NCI-H1694 (cell line): ENCODE measurements at regions not wholly inside any gene's neighbourhood (a gene's known extent, or its start where the extent isn't known, plus 50 kb on each side); places are given as distances from the start of the nearest gene placed in this dataset.

Experiments used
- DNase-seq: peaks from one replicate; lab custom pipeline; 2025; lab: John Stamatoyannopoulos, UW

DNA sequence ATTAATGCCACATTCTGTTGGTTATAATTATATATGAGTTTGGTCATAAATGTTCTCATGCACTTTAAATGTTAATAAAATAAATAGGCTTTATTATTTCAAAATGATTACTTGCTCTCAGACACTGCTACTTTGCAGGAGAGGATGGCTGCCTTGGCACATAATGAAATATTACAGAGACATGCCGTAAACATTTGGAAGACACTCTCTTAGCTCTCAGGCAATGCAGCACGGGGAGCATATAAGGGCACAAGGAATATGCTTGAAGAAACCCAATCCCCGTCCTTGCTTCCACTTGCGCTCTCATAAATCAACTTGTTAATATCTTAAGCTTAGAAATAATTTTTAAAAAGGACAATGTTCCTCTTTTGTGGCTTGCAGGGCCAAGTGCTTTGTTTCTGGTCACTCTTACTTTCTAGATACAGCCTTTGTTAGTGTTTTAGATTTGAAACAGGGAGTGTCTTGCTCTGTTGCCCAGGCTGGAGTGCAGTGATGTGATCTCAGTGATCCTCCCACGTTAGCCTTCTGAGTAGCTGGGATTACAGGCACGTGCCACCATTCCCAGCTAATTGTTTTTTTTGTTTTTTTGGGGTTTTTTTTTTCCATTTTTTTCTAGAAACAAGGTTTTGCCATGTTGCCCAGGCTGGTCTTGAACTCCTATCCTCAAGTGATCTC, 445.0 kb downstream of the SPRY1 start:
- DNase-seq: no peak

- DNase-seq: no peak
Observed at GRCh38 chr4:123843137-123843536, 446.5 kb downstream of the SPRY1 start.

DNA sequence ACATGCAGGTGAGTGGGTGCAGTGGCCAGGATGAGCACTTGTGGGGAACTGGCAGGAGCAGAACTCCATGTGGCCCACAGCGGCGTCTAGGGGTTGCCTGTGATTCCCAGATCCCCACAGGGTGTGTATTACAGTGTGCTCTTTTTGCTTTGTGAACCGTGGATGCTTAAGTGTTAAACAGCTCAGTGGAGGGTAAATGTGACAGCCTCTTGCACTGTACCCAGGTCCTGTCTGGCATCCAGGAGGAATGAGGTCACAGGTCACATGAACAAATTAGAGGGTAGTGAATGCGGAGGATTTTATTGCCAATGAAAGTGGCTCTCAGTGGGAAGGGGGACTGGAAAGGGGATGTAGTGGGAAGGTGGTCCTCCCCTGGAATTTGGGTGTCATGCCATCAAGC, 447.8 kb downstream of the SPRY1 start:
- no peak for DNase-seq

GRCh38 chr4:123846092-123846491, 449.5 kb downstream of the SPRY1 start:
- no peak for DNase-seq

DNA sequence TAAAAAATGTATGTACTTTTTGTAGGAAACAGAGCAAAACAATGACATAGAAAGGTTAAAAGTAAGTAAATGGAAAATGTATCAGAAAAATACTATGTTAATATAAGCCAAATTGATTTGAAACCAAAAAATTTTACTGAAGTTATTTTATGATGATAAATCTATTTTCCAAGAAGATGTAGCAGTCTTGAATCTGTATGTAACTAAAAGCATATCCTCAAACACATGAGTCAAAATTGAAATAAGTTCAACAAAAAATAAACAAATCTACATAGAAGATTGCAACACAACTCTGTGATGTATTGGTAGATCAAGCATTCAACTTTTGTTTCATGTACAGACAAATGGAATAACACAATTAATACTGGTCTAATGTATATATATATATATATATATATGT, 450.0 kb downstream of the SPRY1 start:
- DNase-seq: no peak

- DNase-seq: no peak
Observed at GRCh38 chr4:123848606-123849005, 452.0 kb downstream of the SPRY1 start.

- no peak for DNase-seq
Observed at GRCh38 chr4:123849495-123849894, 452.9 kb downstream of the SPRY1 start.

- DNase-seq: no peak
Observed at GRCh38 chr4:123851521-123851920, 454.9 kb downstream of the SPRY1 start.

DNA sequence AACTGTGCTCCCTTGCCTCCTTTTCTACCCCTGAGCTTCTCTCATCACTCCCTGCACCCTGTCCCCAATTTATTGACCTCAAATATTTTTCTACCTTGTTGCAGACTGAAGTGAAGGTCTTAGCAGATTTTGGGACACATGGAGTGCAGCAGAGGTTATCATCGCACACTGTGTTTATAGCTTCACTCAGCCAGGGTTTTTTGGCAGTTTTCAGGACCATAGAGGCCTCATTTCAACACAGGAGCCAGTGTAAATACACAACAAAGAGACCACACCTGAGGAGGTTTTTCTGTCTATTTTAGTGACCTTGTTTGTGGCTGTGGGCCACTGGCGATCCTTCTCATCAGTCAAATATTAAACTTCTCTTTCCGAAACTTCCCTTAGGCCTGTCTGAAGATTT, 457.1 kb downstream of the SPRY1 start:
- DNase-seq: no peak

DNA sequence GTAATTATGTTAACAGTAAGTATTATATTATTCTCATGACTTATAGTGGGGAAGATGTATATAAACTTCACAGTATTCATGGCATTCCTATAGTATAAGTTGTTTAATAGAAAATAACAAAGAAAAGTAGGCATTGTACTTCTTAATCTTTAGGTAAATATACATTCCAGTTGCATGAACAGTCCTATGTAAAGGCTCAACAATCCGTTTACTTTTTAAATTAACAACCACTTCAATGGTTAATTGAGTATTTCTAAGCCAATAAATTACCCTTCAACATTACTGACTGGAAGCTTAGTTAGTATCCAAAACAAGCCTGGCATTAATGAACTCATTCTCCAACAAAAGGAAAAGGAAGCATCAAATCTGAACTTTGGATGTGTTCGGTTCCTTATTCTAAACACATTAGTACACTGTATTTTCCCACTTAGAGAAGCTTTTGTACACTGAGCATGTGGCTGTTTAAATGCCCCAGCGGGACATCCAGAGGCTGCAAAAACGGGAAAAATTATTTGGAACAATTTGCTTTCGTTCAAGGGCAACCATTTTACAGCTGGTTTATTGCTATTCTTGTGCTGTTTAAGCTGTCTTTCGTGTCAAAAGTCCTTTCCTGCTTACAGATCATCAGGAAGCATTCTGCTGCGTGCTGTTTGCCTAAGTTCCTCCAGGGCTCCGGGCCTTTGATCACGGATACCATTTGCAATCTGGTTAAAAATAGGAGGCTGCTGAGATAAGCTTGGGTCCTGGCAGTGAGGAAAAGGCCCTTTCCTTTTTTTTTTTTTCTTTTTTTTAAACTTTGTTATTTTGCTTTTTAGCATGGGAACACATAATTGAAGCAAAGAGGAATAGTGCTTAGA, 460.3 kb downstream of the SPRY1 start:
- no peak for DNase-seq

DNA sequence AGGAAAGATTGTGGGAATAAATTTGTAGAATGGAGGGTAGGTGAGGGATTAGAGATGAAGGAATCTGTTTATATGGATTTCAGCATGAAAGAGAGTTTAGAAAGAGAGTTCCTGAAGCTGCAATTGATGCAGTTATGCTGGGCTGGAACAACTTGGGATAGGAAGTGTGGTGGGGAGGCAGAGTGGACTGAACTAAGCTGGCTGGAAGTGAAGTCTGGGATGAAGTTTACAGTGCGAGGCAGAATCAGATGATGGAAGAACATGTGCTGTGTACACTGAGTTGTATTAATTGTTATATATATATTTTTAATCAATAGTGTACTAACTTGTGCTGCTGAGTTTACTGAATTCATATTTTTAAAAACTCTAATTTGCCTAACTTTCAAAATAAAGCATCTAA, 461.9 kb downstream of the SPRY1 start:
- DNase-seq: no peak

DNA sequence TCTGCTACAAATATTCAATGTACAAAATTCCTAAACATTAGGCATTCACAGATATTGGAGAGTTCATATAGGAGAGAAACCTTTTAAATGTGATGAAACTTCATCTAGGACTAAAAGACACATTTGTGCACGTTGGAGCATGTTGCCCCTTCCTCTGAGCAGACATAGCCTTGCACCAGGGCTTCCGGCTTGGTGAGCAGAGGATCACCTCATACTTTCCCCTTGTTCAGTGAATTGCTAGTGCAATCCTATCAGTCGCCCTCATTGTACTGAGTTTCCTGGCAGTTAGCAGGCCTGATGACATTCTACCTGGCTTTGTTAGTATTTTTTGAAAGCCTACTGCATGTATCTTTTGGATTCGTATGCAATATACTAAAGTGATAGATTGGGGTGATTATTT, 466.2 kb downstream of the SPRY1 start:
- no peak for DNase-seq

DNA sequence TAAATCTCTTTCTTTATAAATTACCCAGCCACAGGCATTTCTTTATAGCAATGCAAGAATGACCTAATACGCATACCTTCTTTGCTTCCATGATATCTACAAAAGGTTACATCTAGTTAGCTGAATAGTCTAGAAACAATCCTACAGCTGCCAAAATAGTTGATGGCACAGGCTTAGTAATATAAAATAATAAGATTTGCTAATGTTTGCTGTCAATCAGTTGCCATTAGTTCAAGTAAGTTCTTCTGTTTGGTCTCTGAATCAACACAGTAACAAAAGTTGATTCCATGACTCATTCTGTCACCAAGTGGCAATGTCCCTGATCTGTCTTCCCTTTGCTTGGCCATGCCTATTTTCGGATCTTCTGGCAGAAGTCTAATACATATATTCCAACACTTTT, 470.2 kb downstream of the SPRY1 start:
- no peak for DNase-seq

DNA sequence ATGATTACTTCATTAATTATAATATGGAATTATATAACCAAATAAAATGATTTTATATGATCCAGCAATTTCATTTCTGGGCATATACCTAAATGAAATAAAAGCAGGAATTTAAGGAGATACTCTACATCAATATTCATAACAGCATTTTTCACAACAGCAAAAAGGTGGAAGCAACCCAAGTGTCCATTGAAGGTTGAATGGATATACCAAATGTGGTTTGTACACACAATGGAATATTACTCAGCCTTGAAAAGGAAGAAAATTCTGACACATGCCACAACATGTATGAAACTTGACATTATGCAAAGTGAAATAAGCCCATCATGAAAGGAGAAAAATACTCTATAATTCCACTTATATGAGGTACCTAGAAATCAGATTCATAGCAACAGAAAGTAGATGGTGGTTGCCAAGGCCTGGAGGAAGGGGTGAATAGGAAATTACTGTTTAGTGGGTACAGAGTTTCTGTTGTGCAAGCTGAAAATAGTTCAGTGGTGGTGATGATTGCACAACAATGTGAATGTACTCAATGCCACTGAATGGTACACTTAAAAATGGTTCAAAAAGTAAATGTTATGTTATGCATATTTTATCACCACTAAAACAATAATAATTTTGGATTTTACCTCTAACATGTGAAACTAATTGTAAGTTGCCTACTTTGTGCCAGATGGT, 471.5 kb downstream of the SPRY1 start:
- DNase-seq: no peak

DNA sequence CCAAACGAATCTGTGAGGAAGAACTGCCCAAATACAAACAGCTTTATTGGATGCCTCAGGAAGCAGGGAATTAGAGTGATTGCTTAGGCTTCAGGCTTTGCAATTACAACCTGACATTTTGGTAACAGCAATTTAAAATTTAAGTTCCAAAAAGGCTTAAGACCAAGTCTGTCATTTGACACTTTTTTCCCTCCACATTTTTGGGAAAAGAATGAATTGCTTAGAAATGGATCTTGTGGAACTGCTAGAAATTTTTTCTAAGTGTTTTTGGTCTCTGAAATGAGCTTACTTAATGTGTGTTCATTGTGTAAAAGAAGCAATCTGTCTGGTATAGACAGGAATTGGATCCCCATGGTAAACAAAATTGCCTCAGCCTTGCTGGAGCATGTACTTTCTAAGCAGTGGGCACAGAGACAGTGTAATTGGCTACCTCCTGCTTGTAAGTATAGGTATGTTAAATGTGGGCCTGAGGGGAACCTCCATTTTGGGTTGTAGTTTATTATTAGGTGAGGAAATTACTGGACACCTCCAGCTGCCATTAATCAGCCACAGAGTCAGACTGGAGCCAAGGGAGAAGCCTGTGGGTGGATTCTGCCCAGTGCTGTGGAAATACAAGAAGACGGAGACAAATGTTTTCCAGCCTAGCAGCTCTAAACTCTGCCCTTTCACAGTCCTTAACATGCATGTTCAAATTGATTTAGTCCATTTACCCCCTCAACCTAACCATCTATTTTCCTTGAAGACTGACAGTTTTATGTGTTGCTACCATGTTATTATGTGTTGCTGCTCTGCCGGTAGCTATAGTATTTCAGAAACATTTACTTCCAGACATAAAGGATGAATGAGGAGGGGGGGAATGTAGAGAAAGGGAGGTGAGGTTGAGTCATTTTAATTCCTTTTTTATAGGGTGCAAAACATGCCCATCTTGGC, 473.0 kb downstream of the SPRY1 start:
- no peak for DNase-seq

GRCh38 chr4:123870216-123870876, 473.8 kb downstream of the SPRY1 start:
- DNase-seq: no peak

DNA sequence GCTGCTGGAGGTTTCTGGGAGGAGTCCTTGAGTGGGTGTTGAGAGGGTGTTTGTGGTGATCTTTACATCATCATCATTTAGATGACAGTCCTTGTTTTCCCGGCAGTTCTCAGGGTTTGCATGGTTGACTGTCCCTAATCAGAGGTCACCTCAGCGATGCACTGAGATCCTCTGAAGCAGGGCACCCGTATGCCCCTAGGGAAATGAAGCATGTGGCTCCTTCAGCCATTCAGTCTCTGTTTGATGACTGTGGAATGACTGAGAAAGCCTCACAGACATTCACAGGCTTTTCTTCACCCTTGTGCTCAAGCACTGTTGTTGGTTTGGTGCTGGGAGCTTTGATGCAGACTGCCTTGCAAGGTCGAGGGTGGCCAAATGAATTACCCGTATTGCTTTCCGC, 474.7 kb downstream of the SPRY1 start:
- no peak for DNase-seq

DNA sequence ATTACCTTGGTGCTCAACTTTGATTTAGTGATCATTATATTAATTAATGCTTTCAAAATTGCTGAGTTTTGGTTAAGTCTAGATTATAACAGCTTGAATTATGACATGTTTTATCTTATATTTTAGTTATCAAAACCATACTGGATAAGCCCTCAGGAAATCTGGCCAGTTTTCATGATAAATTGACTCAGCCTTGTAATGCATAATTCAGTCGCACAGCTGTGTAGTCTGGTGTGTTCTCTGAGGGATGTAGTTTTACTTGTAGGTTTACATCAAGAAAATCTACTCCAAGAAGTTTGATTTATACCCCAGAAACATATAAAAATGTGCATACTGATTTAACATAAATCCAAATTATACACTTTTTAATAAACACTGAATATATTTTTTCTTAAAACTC, 477.5 kb downstream of the SPRY1 start:
- DNase-seq: no peak

DNA sequence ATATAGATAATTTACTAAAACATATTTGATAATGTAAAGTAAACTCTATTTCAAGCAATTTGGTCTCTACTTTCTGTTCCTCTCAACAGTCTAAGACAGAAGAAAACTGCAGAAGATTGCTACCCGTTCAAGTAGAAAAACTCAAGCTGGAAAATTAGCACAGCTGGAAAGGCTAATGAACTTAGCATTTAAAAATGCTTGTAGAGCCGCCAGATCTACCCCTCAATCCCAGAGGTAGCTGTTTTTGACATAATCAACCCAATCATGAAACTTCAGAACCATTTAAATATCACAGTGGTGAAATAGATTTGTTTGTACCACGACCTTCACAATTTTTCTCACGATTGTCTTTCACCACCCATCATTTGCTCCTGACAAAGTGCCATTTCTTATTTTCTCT, 479.5 kb downstream of the SPRY1 start:
- DNase-seq: no peak

DNA sequence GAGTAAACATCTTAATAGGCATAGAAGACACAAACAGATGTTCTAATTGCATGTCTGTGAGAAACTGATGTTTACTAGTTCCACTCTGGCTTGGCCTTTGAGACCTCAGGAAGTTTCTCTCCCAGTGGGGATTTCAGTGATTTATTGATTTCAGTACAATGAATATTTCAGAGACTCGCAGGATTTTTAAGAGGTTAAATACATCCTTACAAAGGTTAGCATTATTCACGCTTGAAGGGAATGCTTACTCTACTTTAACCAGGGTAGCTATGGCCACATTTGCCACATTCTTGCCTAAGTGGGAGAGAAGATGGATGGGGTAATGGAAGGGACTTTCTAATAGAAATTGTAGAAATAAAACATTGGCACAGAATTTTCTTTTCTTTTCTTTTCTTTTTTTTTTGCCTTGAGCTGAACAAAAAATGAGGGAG, 480.1 kb downstream of the SPRY1 start:
- no peak for DNase-seq

- no peak for DNase-seq
Observed at GRCh38 chr4:123877551-123877950, 481.0 kb downstream of the SPRY1 start.
